ENCODE measurements at regions not wholly inside any gene's neighbourhood (a gene's known extent, or its start where the extent isn't known, plus 50 kb on each side); places are given as distances from the start of the nearest gene placed in this dataset.

DNA sequence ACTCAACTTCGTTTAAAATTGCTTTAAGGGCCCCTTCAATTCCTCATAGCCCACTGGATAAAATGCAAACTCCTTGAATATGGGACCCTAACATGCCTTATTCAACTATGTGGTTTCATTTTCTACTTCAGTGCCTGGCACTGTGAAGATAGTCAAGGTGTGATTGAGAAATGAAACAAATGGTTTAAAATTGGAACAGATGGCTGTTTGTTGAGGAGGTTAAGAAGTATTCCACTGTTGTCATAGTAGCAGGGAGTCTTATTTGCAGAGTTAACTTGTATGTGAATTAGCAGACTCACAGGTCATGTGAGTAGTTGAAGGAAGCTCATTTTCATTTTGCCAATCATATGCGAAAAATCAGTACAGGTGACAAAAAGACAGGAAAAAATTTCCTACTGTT, 593.3 kb downstream of the KCTD8 start:
- in situ Hi-C loops (cut with HindIII; ENCODE audit: low pct_ligation_motif_present, low sequenced_read_pairs), result no loop called here
- H3K27ac ChIP-seq, result no peak overlapping the region
- no peak for DNase-seq
- no peak overlapping the region for H3K4me3 ChIP-seq (ENCODE audit: low read depth, low read length)
- TF ChIP-seq, protein P1, sequence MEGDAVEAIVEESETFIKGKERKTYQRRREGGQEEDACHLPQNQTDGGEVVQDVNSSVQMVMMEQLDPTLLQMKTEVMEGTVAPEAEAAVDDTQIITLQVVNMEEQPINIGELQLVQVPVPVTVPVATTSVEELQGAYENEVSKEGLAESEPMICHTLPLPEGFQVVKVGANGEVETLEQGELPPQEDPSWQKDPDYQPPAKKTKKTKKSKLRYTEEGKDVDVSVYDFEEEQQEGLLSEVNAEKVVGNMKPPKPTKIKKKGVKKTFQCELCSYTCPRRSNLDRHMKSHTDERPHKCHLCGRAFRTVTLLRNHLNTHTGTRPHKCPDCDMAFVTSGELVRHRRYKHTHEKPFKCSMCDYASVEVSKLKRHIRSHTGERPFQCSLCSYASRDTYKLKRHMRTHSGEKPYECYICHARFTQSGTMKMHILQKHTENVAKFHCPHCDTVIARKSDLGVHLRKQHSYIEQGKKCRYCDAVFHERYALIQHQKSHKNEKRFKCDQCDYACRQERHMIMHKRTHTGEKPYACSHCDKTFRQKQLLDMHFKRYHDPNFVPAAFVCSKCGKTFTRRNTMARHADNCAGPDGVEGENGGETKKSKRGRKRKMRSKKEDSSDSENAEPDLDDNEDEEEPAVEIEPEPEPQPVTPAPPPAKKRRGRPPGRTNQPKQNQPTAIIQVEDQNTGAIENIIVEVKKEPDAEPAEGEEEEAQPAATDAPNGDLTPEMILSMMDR (IDR thresholded peaks at IDR 0.05; ENCODE audit: low read depth, low read length, missing control alignments), result no peak
- no peaks in the 10 kb centered on the region for H3K27me3 ChIP-seq (replicated peaks)
- H3K36me3 ChIP-seq (replicated peaks), result no peaks in the 10 kb centered on the region

GRCh38 chr4:43864616-43865146, 583.9 kb downstream of the KCTD8 start:
- in situ Hi-C loops (cut with HindIII; ENCODE audit: low pct_ligation_motif_present, low sequenced_read_pairs), result no loop called here
- Histone ChIP-seq H3K27me3 (replicated peaks) (no peaks in the 10 kb centered on the region), H3K4me3 (ENCODE audit: low read depth, low read length) (no peak overlapping the region), H3K27ac (no peak overlapping the region), H3K36me3 (replicated peaks) (no peaks in the 10 kb centered on the region)
- DNase-seq, result no peak
- TF ChIP-seq, protein P1 (IDR thresholded peaks at IDR 0.05; ENCODE audit: low read depth, low read length, missing control alignments), result no peak

DNA sequence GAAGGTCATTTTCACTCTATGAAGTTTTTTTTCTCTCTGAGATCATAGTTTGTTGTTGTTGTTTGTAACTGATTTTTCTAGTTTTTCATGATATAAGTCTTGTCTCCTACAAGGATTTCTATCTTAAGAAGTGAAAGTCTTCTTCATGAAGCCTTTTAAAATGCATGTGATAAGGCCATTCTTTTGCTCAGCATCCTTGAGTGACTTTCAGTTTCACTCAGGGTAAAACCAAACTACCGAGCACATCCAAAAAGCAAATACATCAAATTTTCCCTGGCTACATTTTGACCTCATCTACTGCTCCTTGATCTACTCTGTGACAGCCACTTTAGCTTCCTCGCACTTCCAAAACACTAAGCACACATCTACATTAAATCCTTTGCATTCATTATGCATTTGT, 580.7 kb downstream of the KCTD8 start:
- DNase-seq, result no peak
- no peak overlapping the region for H3K4me3 ChIP-seq (ENCODE audit: low read depth, low read length)
- no peaks in the 10 kb centered on the region for H3K27me3 ChIP-seq (replicated peaks)
- TF ChIP-seq, protein P1 (IDR thresholded peaks at IDR 0.05; ENCODE audit: low read depth, low read length, missing control alignments), result no peak
- no peaks in the 10 kb centered on the region for H3K36me3 ChIP-seq (replicated peaks)
- in situ Hi-C loops (cut with HindIII; ENCODE audit: low pct_ligation_motif_present, low sequenced_read_pairs), result no loop called here
- H3K27ac ChIP-seq, result no peak overlapping the region

GRCh38 chr4:43875655-43876054, 573.0 kb downstream of the KCTD8 start:
- TF ChIP-seq, protein P1 (IDR thresholded peaks at IDR 0.05; ENCODE audit: low read depth, low read length, missing control alignments), result no peak
- H3K36me3 ChIP-seq (replicated peaks), result no peaks in the 10 kb centered on the region
- in situ Hi-C loops (cut with HindIII; ENCODE audit: low pct_ligation_motif_present, low sequenced_read_pairs), result no loop called here
- no peak for DNase-seq
- H3K27ac ChIP-seq, result no peak overlapping the region
- no peak overlapping the region for H3K4me3 ChIP-seq (ENCODE audit: low read depth, low read length)
- H3K27me3 ChIP-seq (replicated peaks), result no peaks in the 10 kb centered on the region

GRCh38 chr4:43882470-43882869, 566.1 kb downstream of the KCTD8 start:
- in situ Hi-C loops (cut with HindIII; ENCODE audit: low pct_ligation_motif_present, low sequenced_read_pairs), result no loop called here
- Histone ChIP-seq H3K27ac (no peak overlapping the region), H3K27me3 (replicated peaks) (no peaks in the 10 kb centered on the region), H3K36me3 (replicated peaks) (no peaks in the 10 kb centered on the region), H3K4me3 (ENCODE audit: low read depth, low read length) (no peak overlapping the region)
- no peak for DNase-seq
- TF ChIP-seq, protein P1 (IDR thresholded peaks at IDR 0.05; ENCODE audit: low read depth, low read length, missing control alignments), result no peak

DNA sequence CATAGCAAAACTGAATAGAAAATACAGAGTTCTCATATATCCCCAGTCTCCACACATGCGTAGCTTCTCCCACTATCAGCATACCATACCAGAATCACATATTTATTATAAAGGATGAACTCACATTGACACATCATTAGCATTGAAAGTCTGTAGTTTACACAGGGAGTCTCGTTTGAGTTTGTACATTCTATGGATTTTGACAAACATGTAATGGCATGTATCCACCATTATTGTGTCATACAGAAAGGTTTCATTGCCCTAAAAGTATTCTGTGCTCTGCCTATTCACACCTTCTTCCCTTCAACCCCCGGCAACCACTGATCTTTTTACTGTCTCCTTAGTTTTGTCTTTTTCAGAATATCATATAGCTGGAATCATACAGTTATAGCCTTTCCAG, 562.4 kb downstream of the KCTD8 start:
- no peak overlapping the region for H3K27ac ChIP-seq
- in situ Hi-C loops (cut with HindIII; ENCODE audit: low pct_ligation_motif_present, low sequenced_read_pairs), result no loop called here
- TF ChIP-seq, protein P1 (IDR thresholded peaks at IDR 0.05; ENCODE audit: low read depth, low read length, missing control alignments), result no peak

More for the DNA sequence above, 562.4 kb downstream of the KCTD8 start:
- no peaks in the 10 kb centered on the region for H3K27me3 ChIP-seq (replicated peaks)
- no peaks in the 10 kb centered on the region for H3K36me3 ChIP-seq (replicated peaks)
- no peak overlapping the region for H3K4me3 ChIP-seq (ENCODE audit: low read depth, low read length)
- DNase-seq, result no peak
